DMS79 treated with DMSO at 0.1 percent for 48 hours (cell line): ENCODE measurements at regions not wholly inside any gene's neighbourhood (a gene's known extent, or its start where the extent isn't known, plus 50 kb on each side); places are given as distances from the start of the nearest gene placed in this dataset.

Source experiments
- DNase-seq: peaks from one replicate; lab custom pipeline; 2025; lab: John Stamatoyannopoulos, UW

DNA sequence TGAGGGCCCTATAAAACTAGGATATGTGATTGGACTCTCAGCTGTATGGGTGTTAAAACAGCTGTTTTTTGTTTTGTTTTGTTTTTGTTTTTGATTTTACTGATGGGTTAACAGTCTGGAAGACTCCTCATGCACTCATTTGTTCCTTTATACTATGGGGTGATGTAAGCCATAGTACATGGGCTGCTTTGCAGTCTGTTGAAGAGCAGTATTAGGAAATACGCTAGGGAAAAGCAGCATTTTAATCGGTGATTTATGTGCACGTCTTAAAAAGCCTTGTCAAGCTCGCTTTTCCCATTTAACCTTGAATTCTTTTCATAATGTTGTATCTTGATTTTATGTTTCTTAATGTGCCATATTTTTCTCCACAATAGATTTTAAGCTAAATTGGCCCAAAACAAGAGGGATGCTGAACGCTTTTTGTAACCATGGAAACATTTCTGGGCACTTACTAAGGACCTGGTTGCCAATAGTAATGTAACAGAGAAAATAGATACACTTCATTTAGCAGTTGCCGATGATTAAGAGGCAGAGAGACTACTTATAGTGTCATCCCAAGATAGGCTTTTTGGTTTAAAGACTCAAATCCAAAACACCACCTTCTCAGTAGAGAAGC is 244.0 kb downstream of the SNAPC1 start:
- DNase-seq = no peak

GRCh38 chr14:62015243-62015642 is 253.0 kb downstream of the SNAPC1 start:
- DNase-seq = no peak

DNA sequence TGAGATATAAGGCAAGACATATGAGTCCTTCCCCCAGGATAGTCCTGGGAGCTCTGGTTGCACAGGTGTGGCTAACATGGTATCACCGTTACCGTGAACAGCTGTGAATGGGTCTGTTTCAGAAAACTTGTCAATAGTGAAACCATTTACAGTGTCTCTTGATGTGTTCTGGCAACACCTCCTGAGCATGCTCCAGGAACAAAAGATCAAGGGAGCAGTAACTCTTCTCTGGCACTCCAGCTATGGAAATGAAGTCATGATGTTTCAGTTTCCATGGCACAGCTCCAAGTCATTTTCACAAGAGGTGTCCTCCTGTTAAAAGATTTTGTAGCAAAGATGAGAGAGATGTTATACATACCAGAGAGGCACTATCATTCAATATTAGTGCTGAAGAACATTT is 253.7 kb downstream of the SNAPC1 start:
- peak; percentile 45 for DNase-seq

GRCh38 chr14:62017651-62018230 is 255.5 kb downstream of the SNAPC1 start:
- no peak for DNase-seq

DNA sequence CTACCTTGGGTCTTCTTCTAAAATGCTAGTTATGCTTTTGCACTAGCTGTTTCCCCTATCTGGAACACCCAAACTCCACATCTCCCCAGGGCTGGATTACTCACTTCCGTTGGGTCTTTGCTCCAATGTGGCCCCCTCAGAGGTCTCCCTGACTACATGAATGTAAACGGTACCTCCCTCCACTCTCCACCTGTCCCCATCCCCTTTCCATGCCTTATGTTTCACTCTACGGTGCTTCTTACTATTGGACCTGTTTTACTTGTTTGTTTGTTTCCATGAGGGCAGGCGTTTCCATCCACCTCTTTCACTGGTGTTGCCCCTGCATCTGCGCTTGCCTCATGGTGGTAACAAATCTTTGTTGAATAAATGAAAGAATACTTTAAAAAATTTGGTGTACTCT is 256.4 kb downstream of the SNAPC1 start:
- no peak for DNase-seq

- no peak for DNase-seq
These were observed 265.7 kb downstream of the SNAPC1 start for GRCh38 chr14:62027958-62028357.

- no peak for DNase-seq
These were observed 267.3 kb downstream of the SNAPC1 start for GRCh38 chr14:62029569-62029924.

GRCh38 chr14:62030387-62030786 is 268.2 kb downstream of the SNAPC1 start:
- no peak for DNase-seq

- no peak for DNase-seq
These were observed 269.3 kb downstream of the SNAPC1 start for GRCh38 chr14:62031504-62031903.

DNA sequence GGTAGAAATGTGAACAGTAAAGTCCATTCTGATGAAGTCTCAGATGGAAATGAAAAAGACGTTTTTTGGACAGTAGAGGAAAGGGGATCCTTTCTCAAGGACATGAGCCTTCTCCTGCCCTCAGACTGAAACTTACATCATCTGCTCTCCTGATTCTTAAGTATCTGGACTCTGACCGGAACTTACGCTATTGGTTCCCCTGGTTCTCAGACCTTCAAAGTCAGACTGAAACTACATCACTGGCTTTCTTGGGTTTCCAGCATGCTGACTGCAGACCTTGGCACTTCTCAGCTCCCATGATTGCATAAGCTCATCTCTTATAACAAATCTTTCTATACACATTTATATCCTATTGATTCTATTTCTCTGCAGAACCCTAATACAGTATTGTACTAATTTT is 291.0 kb downstream of the SNAPC1 start:
- DNase-seq = no peak

- no peak for DNase-seq
These were observed 294.6 kb downstream of the SNAPC1 start for GRCh38 chr14:62056789-62057188.

GRCh38 chr14:62062645-62063044 is 300.4 kb downstream of the SNAPC1 start:
- DNase-seq = no peak

DNA sequence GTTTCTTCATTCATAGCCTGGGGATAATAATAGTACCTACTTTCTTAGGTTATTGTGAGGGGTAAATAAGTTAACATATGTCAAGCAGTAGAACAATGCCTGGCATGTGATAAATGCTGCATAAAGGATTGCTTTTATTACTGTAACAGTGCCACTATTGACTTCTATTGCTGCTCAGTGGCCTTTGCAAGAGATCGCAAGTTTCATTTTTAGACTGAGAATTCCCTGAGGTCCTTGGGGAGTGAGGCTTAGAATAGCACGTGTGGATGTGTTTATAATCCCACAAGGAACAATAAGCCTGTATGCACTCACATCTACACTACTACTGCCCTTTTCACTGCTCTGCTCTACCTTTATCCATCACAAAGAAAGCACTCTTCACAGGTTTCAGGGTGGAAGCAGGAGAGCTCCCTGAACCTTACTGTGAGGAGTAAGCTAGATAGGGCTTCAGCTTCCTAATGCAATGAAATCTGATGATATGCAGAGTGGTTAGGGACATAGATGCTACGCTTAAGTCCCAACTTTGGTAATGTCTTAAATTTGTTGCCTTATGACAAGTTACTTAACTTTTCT is 302.6 kb downstream of the SNAPC1 start:
- DNase-seq = no peak

DNA sequence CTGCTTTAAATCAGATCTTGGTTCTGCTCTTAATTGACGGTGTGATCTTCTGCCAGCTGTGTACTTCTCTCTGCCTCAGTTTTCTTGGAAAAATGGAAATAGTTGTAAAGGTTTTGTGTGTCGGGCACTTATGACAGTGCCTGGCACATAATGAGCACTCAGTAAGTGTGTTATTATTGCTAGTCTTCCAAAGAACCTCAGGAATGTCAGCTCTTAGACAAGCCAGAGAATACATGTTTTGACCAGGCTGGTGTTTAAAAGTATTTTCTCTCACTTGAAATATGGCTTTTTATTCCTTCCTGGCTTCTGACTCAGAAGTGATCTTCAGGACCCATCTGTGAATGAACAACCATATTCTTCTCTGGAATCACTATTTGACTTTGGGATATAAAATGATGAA is 304.1 kb downstream of the SNAPC1 start:
- no peak for DNase-seq

DNA sequence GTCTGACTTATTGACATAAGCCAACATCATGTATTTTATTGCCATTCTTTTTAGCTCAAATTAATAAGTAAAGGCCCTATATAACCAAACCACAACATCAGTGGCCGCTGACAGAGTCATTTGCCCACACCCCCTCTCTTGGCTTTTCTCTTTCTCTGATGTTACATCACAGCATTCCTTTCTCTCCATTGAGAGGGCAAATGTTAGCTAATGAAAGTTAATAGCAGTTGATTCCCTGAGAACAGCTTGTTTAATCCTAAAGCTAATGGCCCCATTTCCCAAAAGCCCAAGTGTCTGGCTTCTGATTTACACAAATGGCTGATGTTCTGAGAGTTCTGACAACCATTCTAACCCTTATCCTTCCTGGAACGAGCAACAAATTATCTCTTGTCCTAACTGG is 308.8 kb downstream of the SNAPC1 start:
- no peak for DNase-seq

GRCh38 chr14:62076368-62076767 is 314.1 kb downstream of the SNAPC1 start:
- no peak for DNase-seq

DNA sequence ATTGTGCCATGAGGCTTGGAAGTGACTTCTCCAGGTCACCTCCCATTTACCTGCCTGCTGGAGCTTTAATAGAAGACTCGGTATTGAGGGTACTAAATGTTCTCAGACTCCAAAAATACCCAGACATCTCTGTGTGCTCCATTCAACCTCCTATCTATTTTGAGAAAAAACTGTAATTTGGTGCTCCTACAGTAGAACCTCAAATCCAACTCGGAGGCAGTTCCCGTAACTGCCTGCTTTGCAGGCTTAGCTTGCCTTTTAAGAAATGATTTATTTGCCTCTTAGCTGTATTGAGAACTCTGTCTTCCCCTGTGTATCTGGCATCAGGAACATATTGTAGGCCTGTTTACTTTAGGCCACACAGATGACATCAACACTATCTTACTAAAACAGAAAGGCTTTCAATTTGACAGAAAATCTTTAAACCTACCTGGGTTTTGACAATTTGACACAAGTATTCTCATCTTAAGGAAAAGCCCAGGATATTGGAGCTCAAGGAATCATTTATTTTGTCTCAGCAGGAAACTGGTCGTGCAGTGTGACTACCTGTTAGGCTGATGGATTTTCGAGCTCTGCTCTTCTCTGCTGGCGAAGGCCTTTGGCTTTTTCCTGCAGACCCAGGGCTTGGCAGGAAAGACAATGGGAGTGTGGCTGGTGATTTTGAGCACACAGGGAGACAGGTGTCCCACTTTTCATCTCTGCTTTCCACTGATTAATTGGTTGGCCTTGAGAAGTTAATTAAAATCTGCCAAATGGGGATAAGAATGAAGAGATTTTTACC is 314.8 kb downstream of the SNAPC1 start:
- no peak for DNase-seq

DNA sequence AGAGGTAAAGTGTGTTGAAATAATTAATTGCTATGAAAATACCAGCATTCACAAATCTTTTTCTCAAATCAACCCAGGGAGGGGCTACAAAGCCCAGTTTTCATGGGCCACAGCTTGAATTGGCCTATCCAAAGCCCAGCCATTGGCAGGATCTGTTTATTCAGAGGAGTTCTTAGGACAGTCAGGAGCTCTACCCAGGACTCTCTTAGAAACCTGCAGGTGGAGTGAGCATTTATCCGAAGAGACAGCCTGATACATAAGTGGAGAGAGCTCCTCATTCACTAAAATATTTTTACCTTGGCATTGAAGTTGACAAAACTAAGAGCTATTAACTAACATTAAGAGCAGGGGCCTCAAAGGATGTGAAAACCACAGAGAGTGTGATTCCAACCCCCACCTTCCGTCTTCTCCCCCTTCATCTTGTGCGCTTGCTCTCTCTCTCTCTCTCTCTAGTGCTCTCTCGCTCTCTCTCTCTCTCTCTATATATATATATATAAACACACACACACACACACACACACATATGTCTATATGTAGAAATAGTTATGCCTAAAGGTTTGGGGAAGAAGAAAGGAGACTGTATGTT is 315.5 kb downstream of the SNAPC1 start:
- DNase-seq = no peak

DNA sequence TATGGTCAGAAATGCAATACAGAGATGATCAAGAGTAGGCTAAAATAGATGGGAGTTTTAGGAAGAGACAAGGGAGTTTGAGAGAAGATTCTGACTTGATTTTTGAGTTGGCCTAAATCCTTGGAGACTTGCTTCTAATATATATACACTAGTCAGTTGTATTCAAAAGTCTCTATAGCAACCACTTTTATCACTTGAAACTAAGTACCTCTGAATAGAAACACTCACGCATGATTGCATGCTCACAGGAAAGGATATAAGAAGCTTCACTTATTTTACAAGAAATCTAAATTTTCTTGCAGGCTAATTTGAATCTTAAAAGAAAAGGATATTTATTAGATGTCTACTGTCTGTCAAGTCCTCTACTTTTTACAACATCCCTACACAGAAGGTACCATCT is 316.8 kb downstream of the SNAPC1 start:
- DNase-seq = no peak

- no peak for DNase-seq
These were observed 318.9 kb downstream of the SNAPC1 start for GRCh38 chr14:62081012-62081612.

- DNase-seq = no peak
These were observed 319.7 kb downstream of the SNAPC1 start for GRCh38 chr14:62081951-62082350.

DNA sequence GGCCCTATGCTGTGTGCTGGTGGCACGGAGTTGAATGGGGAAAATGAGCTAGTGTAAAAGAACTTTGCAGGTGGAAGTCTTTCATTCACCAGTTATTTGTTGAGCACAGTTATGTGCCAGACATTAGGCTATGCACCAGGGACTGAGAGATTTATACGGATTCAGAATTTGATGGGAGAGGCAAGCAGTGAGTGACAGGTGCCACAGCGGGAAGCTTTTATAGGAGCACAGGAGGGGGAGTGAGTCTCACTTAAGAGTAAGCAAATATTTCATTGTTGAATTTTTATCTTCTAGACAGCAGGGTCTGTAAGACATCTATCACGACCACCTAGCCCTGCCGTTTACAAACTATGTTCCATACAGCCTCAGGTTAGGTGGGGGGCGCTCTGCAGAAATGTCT is 320.6 kb downstream of the SNAPC1 start:
- no peak for DNase-seq
